Neural cell (in vitro differentiated cells): ENCODE measurements at regions not wholly inside any gene's neighbourhood (a gene's known extent, or its start where the extent isn't known, plus 50 kb on each side); places are given as distances from the start of the nearest gene placed in this dataset.

Experiments
- H2AFZ ChIP-seq: fragments of 200-600, 300-800 bp; sonication (generic), shearing (Covaris generic); 2 replicates; pipeline ENCODE4 v1.6.0; 2014; ENCODE audit warnings: low read depth, mild to moderate bottlenecking, antibody characterized with exemption, low read length, moderate library complexity
- H3F3A ChIP-seq: fragments of 200-600 bp; shearing (Covaris generic); 2 replicates; pipeline ENCODE4 v1.6.1; 2016; ENCODE audit warnings: mild to moderate bottlenecking, moderate library complexity, mixed read lengths, antibody characterized with exemption, low read length; ENCODE audit not compliant: insufficient read depth, poor library complexity, severe bottlenecking
- H3K27ac ChIP-seq: fragments of 200-600, 300-800 bp; sonication (generic), shearing (Covaris generic); 2 replicates; pipeline ENCODE4 v1.5.1; 2014; ENCODE audit warnings: mild to moderate bottlenecking, low read length, moderate library complexity
- H3K27me3 ChIP-seq: fragments of 300-800, 200-600 bp; sonication (generic), shearing (Covaris generic); 2 replicates; pipeline ENCODE4 v1.6.0; 2014; ENCODE audit warnings: mild to moderate bottlenecking, low read depth, low read length, moderate library complexity; ENCODE audit not compliant: insufficient read depth
- H3K36me3 ChIP-seq: fragments of 300-800, 200-600 bp; sonication (generic), shearing (Covaris generic); 2 replicates; pipeline ENCODE4 v1.5.1; 2014; ENCODE audit warnings: mild to moderate bottlenecking, antibody characterized with exemption, low read length, moderate library complexity; ENCODE audit not compliant: insufficient read depth
- H3K4me2 ChIP-seq: fragments of 300-800, 200-600 bp; sonication (generic), shearing (Covaris generic); 2 replicates; pipeline ENCODE4 v1.6.0; 2014; ENCODE audit warnings: mild to moderate bottlenecking, low read length
- H3K4me3 ChIP-seq: fragments of 300-800, 200-600 bp; sonication (generic), shearing (Covaris generic); 2 replicates; pipeline ENCODE4 v1.5.1; 2014; ENCODE audit warnings: mild to moderate bottlenecking, low read length, moderate library complexity
- H3K79me2 ChIP-seq: fragments of 200-600 bp; shearing (Covaris generic); replicated peaks from 2 replicates; pipeline ENCODE4 v1.6.0; 2014; ENCODE audit warnings: mild to moderate bottlenecking, low read length, moderate library complexity; ENCODE audit not compliant: insufficient read depth
- H3K9ac ChIP-seq: fragments of 300-800, 200-600 bp; sonication (generic), shearing (Covaris generic); 2 replicates; pipeline ENCODE4 v1.6.1; 2016; ENCODE audit warnings: mild to moderate bottlenecking, low read length, mixed read lengths
- H3K9me2 ChIP-seq: fragments of 200-600 bp; shearing (Covaris generic); 2 replicates; pipeline ENCODE4 v1.6.1; 2016; ENCODE audit warnings: mild to moderate bottlenecking, low read length, mixed read lengths; ENCODE audit not compliant: insufficient read depth
- H3K9me3 ChIP-seq: fragments of 200-600, 300-800 bp; sonication (generic), shearing (Covaris generic); 2 replicates; pipeline ENCODE4 v1.6.1; 2016; ENCODE audit warnings: mild to moderate bottlenecking, mixed run types, low read length, moderate library complexity, mixed read lengths
- H4K20me1 ChIP-seq: fragments of 200-600 bp; shearing (Covaris generic); 2 replicates; pipeline ENCODE4 v1.6.1; 2016; ENCODE audit warnings: mild to moderate bottlenecking, mixed run types; ENCODE audit not compliant: insufficient read depth
- EP300 ChIP-seq: fragments of 450-650 bp; conservative IDR thresholded peaks from 2 replicates; pipeline ENCODE4 v1.6.1; 2014; ENCODE audit warnings: antibody characterized with exemption, mild to moderate bottlenecking, moderate library complexity; ENCODE audit not compliant: poor library complexity, severe bottlenecking
- EZH2 ChIP-seq: fragments of 200-600, 300-800 bp; shearing (Covaris generic), sonication (generic); IDR thresholded peaks from 2 replicates; pipeline ENCODE4 v1.6.1; 2014; ENCODE audit warnings: antibody characterized with exemption, low read length, borderline replicate concordance, mild to moderate bottlenecking; ENCODE audit not compliant: insufficient read depth, poor library complexity, severe bottlenecking
- MXI1 ChIP-seq: fragments of 450-650 bp; conservative IDR thresholded peaks from 2 replicates; pipeline ENCODE4 v1.6.1; 2014; ENCODE audit warnings: antibody characterized with exemption, mild to moderate bottlenecking; ENCODE audit not compliant: poor library complexity, severe bottlenecking
- POLR2AphosphoS5 ChIP-seq: IDR thresholded peaks from 2 replicates; pipeline ENCODE4 v1.6.1; 2012
- RAD21 ChIP-seq: fragments of 450-650 bp; conservative IDR thresholded peaks from 2 replicates; pipeline ENCODE4 v1.6.1; 2014; ENCODE audit warnings: antibody characterized with exemption, mild to moderate bottlenecking, moderate library complexity
- SMC3 ChIP-seq: fragments of 450-650 bp; conservative IDR thresholded peaks from 2 replicates; pipeline ENCODE4 v1.6.1; 2014; ENCODE audit warnings: antibody characterized with exemption, mild to moderate bottlenecking, moderate library complexity; ENCODE audit not compliant: poor library complexity
- TAF1 ChIP-seq: IDR thresholded peaks from 2 replicates; pipeline ENCODE4 v1.6.1; 2012; ENCODE audit warnings: low read depth
- TF ChIP-seq, protein P1 (sequence below): fragments of 450-650 bp; IDR thresholded peaks from 2 replicates; pipeline ENCODE4 v1.5.1; 2014; ENCODE audit warnings: antibody characterized with exemption, mild to moderate bottlenecking, moderate library complexity; ENCODE audit not compliant: poor library complexity, severe bottlenecking
- TF ChIP-seq, protein P2 (sequence below): IDR thresholded peaks from 2 replicates; pipeline ENCODE4 v1.6.1; 2012; ENCODE audit warnings: borderline replicate concordance

DNA sequence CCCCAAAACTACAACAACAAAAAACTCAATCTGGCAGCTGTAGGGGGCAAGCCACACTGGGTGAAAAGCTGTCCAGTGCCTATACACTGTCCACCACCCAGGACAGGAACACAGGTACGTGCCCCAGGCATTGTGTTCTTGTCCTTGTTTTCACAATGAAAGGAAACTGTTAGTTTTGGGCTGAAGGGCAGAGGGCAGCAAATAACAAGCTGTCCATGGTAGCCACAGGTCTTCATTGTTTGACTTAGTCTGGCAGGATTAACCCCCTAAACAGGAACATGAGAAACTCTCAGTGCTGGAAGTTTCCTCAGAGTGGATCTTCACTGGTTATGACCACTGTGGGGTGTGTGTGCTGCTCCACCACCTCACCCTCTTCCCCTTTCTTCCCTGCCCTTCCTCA, 224.6 kb upstream of the N4BP1 start:
- H3K27ac ChIP-seq: no peak overlapping the region
- no peaks in the 10 kb centered on the region for H3K36me3 ChIP-seq
- TF ChIP-seq TAF1: no peak
- TF ChIP-seq POLR2AphosphoS5: no peak
- no peak for TF ChIP-seq MXI1
- TF ChIP-seq EZH2: no peak
- TF ChIP-seq EP300: no peak
- TF ChIP-seq, protein P1, sequence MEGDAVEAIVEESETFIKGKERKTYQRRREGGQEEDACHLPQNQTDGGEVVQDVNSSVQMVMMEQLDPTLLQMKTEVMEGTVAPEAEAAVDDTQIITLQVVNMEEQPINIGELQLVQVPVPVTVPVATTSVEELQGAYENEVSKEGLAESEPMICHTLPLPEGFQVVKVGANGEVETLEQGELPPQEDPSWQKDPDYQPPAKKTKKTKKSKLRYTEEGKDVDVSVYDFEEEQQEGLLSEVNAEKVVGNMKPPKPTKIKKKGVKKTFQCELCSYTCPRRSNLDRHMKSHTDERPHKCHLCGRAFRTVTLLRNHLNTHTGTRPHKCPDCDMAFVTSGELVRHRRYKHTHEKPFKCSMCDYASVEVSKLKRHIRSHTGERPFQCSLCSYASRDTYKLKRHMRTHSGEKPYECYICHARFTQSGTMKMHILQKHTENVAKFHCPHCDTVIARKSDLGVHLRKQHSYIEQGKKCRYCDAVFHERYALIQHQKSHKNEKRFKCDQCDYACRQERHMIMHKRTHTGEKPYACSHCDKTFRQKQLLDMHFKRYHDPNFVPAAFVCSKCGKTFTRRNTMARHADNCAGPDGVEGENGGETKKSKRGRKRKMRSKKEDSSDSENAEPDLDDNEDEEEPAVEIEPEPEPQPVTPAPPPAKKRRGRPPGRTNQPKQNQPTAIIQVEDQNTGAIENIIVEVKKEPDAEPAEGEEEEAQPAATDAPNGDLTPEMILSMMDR: no peak
- TF ChIP-seq, protein P2, sequence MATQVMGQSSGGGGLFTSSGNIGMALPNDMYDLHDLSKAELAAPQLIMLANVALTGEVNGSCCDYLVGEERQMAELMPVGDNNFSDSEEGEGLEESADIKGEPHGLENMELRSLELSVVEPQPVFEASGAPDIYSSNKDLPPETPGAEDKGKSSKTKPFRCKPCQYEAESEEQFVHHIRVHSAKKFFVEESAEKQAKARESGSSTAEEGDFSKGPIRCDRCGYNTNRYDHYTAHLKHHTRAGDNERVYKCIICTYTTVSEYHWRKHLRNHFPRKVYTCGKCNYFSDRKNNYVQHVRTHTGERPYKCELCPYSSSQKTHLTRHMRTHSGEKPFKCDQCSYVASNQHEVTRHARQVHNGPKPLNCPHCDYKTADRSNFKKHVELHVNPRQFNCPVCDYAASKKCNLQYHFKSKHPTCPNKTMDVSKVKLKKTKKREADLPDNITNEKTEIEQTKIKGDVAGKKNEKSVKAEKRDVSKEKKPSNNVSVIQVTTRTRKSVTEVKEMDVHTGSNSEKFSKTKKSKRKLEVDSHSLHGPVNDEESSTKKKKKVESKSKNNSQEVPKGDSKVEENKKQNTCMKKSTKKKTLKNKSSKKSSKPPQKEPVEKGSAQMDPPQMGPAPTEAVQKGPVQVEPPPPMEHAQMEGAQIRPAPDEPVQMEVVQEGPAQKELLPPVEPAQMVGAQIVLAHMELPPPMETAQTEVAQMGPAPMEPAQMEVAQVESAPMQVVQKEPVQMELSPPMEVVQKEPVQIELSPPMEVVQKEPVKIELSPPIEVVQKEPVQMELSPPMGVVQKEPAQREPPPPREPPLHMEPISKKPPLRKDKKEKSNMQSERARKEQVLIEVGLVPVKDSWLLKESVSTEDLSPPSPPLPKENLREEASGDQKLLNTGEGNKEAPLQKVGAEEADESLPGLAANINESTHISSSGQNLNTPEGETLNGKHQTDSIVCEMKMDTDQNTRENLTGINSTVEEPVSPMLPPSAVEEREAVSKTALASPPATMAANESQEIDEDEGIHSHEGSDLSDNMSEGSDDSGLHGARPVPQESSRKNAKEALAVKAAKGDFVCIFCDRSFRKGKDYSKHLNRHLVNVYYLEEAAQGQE: no peak
- no peak for TF ChIP-seq SMC3
- no peak for TF ChIP-seq RAD21
- no peaks in the 10 kb centered on the region for H4K20me1 ChIP-seq
- H3K79me2 ChIP-seq: no peaks in the 10 kb centered on the region
- H3K4me3 ChIP-seq: no peak overlapping the region
- H3K9ac ChIP-seq: no peak overlapping the region
- H3K27me3 ChIP-seq: no peaks in the 10 kb centered on the region
- H3F3A ChIP-seq: no peaks in the 10 kb centered on the region
- H3K9me2 ChIP-seq: no peaks in the 10 kb centered on the region
- no peaks in the 10 kb centered on the region for H3K9me3 ChIP-seq
- H2AFZ ChIP-seq: no peak overlapping the region
- H3K4me2 ChIP-seq: no peak overlapping the region

DNA sequence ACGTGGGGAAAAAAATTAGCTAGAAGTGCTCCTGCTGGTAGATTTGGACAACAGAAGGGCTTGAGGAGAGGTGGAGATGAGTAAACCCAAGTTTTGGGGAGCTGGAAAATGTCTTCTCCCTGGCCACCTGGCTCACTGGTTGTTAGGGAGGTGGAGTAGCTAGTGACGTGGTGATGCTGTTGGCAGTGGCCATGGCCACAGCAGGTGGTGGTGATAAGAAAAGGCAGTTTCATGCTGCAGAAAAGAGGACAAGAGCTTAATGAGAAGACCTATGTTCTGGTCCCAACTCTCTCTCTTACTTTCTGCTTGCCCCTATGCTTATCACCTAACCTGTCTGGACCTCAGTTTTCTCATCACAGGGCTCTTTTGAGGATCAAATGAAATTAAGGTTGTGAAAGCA, 223.5 kb upstream of the N4BP1 start:
- Histone ChIP-seq H3K27ac (no peak overlapping the region), H3F3A (no peaks in the 10 kb centered on the region)

More for the DNA sequence above, 223.5 kb upstream of the N4BP1 start:
- Histone ChIP-seq H2AFZ (no peak overlapping the region), H3K79me2 (no peaks in the 10 kb centered on the region), H4K20me1 (no peaks in the 10 kb centered on the region), H3K9me2 (no peaks in the 10 kb centered on the region), H3K9me3 (no peaks in the 10 kb centered on the region), H3K36me3 (no peaks in the 10 kb centered on the region), H3K4me3 (no peak overlapping the region), H3K27me3 (no peaks in the 10 kb centered on the region), H3K4me2 (no peak overlapping the region), H3K9ac (no peak overlapping the region)
- no peak for TF ChIP-seq SMC3
- no peak for TF ChIP-seq EZH2
- no peak for TF ChIP-seq RAD21
- TF ChIP-seq, protein P1: no peak
- no peak for TF ChIP-seq MXI1
- TF ChIP-seq TAF1: no peak
- TF ChIP-seq POLR2AphosphoS5: no peak
- TF ChIP-seq EP300: no peak
- TF ChIP-seq, protein P2: no peak
